Hepatocyte (in vitro differentiated cells): ENCODE measurements at regions not wholly inside any gene's neighbourhood (a gene's known extent, or its start where the extent isn't known, plus 50 kb on each side); places are given as distances from the start of the nearest gene placed in this dataset.

ENCODE experiments used
- EZH2 ChIP-seq: fragments of 200-600 bp; sonication (generic); IDR thresholded peaks from 2 replicates; pipeline ENCODE4 v1.6.1; 2016; ENCODE audit warnings: antibody characterized with exemption, mild to moderate bottlenecking, borderline replicate concordance
- TF ChIP-seq, protein P1 (sequence below): fragments of 200-600 bp; sonication (generic); IDR thresholded peaks from 2 replicates; pipeline ENCODE4 v1.5.1; 2016; ENCODE audit warnings: antibody characterized with exemption, mild to moderate bottlenecking; ENCODE audit not compliant: poor library complexity

DNA sequence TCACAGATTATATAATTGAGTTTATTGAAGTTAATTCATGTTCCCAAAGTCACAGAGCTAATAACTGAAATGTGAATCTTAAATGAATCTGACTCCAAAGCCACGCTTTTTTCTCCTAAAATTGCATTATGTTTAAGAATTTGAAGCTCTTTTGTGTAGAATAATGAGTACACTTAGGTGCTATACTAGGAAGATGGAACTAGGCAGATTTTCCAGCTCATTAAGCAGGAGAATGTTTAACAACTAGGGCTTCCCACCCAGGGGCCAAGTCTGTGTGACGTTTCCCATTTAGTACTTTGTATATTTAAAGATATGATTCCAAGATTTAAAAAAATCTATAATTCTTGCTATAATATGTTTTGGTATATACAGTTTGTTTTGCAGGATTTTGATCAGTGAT, 169.5 kb downstream of the KIF20B start:
- TF ChIP-seq, protein P1, sequence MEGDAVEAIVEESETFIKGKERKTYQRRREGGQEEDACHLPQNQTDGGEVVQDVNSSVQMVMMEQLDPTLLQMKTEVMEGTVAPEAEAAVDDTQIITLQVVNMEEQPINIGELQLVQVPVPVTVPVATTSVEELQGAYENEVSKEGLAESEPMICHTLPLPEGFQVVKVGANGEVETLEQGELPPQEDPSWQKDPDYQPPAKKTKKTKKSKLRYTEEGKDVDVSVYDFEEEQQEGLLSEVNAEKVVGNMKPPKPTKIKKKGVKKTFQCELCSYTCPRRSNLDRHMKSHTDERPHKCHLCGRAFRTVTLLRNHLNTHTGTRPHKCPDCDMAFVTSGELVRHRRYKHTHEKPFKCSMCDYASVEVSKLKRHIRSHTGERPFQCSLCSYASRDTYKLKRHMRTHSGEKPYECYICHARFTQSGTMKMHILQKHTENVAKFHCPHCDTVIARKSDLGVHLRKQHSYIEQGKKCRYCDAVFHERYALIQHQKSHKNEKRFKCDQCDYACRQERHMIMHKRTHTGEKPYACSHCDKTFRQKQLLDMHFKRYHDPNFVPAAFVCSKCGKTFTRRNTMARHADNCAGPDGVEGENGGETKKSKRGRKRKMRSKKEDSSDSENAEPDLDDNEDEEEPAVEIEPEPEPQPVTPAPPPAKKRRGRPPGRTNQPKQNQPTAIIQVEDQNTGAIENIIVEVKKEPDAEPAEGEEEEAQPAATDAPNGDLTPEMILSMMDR = no peak
- no peak for TF ChIP-seq EZH2
